IMR-90 (cell line): ENCODE measurements at regions not wholly inside any gene's neighbourhood (a gene's known extent, or its start where the extent isn't known, plus 50 kb on each side); places are given as distances from the start of the nearest gene placed in this dataset.

ENCODE experiments used
- ATAC-seq: fragments of 200-7000 bp; cut with Tn5 transposase; 2 replicates; pipeline ENCODE4 v1.9.1; 2020; ENCODE audit warnings: low read depth, mild to moderate bottlenecking, moderate library complexity
- BruUV-seq: library from RNA; stranded (reverse); fragments of 400-500 nt; replicated peaks from 2 replicates; lab custom pipeline; 2021; lab: Mats Ljungman, UMichigan
- CTCF ChIA-PET: fragments of 300-600 bp; formaldehyde crosslinking; extraction: SDS; loops from one replicate; lab custom pipeline; 2021; ENCODE audit warnings: antibody characterized with exemption; lab: Yijun Ruan, JAX
- POLR2A ChIA-PET: fragments of 300-600 bp; sonication (Branson Sonifier 250); formaldehyde crosslinking; loops from one replicate; lab custom pipeline; 2022; ENCODE audit warnings: antibody characterized with exemption; ENCODE audit not compliant: unreplicated experiment; lab: Charles Lee
- DNase-seq: peaks from one replicate; pipeline ENCODE4 v3.0.0; 2013
- H2AFZ ChIP-seq: replicated peaks from 2 replicates; pipeline ENCODE3; 2013; ENCODE audit warnings: low read length, mild to moderate bottlenecking; ENCODE audit not compliant: poor library complexity
- H2AK5ac ChIP-seq: 2 replicates; pipeline ENCODE4 v1.6.1; 2013; ENCODE audit warnings: low read depth, low read length, inconsistent platforms
- H2AK9ac ChIP-seq: replicated peaks from 2 replicates; pipeline ENCODE3; 2013; ENCODE audit warnings: mild to moderate bottlenecking, low read depth, low read length, moderate library complexity; ENCODE audit not compliant: poor library complexity
- H2BK120ac ChIP-seq: 2 replicates; pipeline ENCODE4 v1.6.1; 2013; ENCODE audit warnings: low read depth, low read length, inconsistent platforms
- H2BK15ac ChIP-seq: 3 replicates; pipeline ENCODE4 v1.6.1; 2013; ENCODE audit warnings: low read depth, low read length, inconsistent platforms
- H2BK20ac ChIP-seq: 2 replicates; pipeline ENCODE4 v1.6.1; 2013; ENCODE audit warnings: low read depth, mild to moderate bottlenecking, inconsistent platforms, low read length, moderate library complexity
- H2BK5ac ChIP-seq: 2 replicates; pipeline ENCODE4 v1.6.1; 2013; ENCODE audit warnings: mild to moderate bottlenecking, low read depth, low read length, inconsistent platforms; ENCODE audit not compliant: poor library complexity, severe bottlenecking
- H3K14ac ChIP-seq: replicated peaks from 2 replicates; pipeline ENCODE4 v1.6.1; 2013; ENCODE audit warnings: low read depth, low read length, inconsistent platforms
- H3K18ac ChIP-seq: 2 replicates; pipeline ENCODE4 v1.6.1; 2013; ENCODE audit warnings: low read depth, low read length, control low read depth
- H3K23ac ChIP-seq: 2 replicates; pipeline ENCODE4 v1.6.1; 2013; ENCODE audit warnings: low read depth, low read length, inconsistent platforms
- H3K27ac ChIP-seq: 2 replicates; pipeline ENCODE4 v1.5.1; 2013; ENCODE audit warnings: mild to moderate bottlenecking, control low read depth, low read length; ENCODE audit not compliant: insufficient read depth
- H3K27me3 ChIP-seq: 2 replicates; pipeline ENCODE4 v1.6.1; 2013; ENCODE audit warnings: low read length; ENCODE audit not compliant: control insufficient read depth, insufficient read depth
- H3K36me3 ChIP-seq: 2 replicates; pipeline ENCODE4 v1.6.1; 2013; ENCODE audit warnings: low read length, mixed read lengths; ENCODE audit not compliant: control insufficient read depth, insufficient read depth
- H3K4ac ChIP-seq: 2 replicates; pipeline ENCODE4 v1.6.1; 2013; ENCODE audit warnings: low read depth, low read length, inconsistent platforms
- H3K4me1 ChIP-seq: 2 replicates; pipeline ENCODE4 v1.6.1; 2013; ENCODE audit warnings: low read length, mixed read lengths; ENCODE audit not compliant: control insufficient read depth, insufficient read depth
- H3K4me2 ChIP-seq: 2 replicates; pipeline ENCODE4 v1.6.1; 2013; ENCODE audit warnings: low read depth, mild to moderate bottlenecking, control low read depth, low read length, moderate library complexity
- H3K4me3 ChIP-seq: 2 replicates; pipeline ENCODE4 v1.5.1; 2013; ENCODE audit warnings: low read depth, mild to moderate bottlenecking, control low read depth, low read length, moderate library complexity; ENCODE audit not compliant: insufficient read depth
- H3K56ac ChIP-seq: 2 replicates; pipeline ENCODE4 v1.6.1; 2013; ENCODE audit warnings: low read length, inconsistent platforms; ENCODE audit not compliant: insufficient read depth; ENCODE audit errors: extremely low read depth
- H3K79me1 ChIP-seq, 2 experiments: 2 replicates each; pipeline ENCODE4 v1.6.1; 2013; ENCODE audit warnings: low read length in 2 of 2, inconsistent platforms in 1 of 2, low read depth in 1 of 2
- H3K9ac ChIP-seq: 2 replicates; pipeline ENCODE4 v1.6.1; 2013; ENCODE audit warnings: low read depth, low read length, control low read depth
- H3K9me1 ChIP-seq: 2 replicates; pipeline ENCODE4 v1.6.1; 2013; ENCODE audit warnings: low read length, inconsistent platforms; ENCODE audit not compliant: insufficient read depth
- H3K9me3 ChIP-seq: 2 replicates; pipeline ENCODE4 v1.6.1; 2013; ENCODE audit warnings: low read length; ENCODE audit not compliant: control insufficient read depth, insufficient read depth
- H4K20me1 ChIP-seq: 2 replicates; pipeline ENCODE4 v1.6.1; 2013; ENCODE audit warnings: low read length, inconsistent platforms; ENCODE audit not compliant: insufficient read depth
- H4K5ac ChIP-seq: 2 replicates; pipeline ENCODE4 v1.6.1; 2013; ENCODE audit warnings: mild to moderate bottlenecking, low read depth, low read length, control low read depth
- H4K8ac ChIP-seq, 2 experiments: 2 replicates each; pipeline ENCODE4 v1.6.1; 2013; ENCODE audit warnings: low read depth in 2 of 2, low read length in 2 of 2, control low read depth in 1 of 2, inconsistent platforms in 1 of 2
- H4K91ac ChIP-seq: 2 replicates; pipeline ENCODE4 v1.6.1; 2013; ENCODE audit warnings: low read depth, low read length, inconsistent platforms; ENCODE audit not compliant: insufficient read depth
- CEBPB ChIP-seq: IDR thresholded peaks from 2 replicates; pipeline ENCODE4 v1.6.1; 2012; ENCODE audit warnings: low read depth, low read length, improper control_type of control experiment
- CTCF ChIP-seq: conservative IDR thresholded peaks from 2 replicates; pipeline ENCODE4 v1.5.1; 2012; ENCODE audit warnings: mild to moderate bottlenecking, low read depth, low read length, improper control_type of control experiment
- MAZ ChIP-seq: IDR thresholded peaks from 2 replicates; pipeline ENCODE4 v1.6.1; 2012; ENCODE audit warnings: low read depth, mild to moderate bottlenecking, low read length, improper control_type of control experiment, moderate library complexity, borderline replicate concordance
- MXI1 ChIP-seq: IDR thresholded peaks from 2 replicates; pipeline ENCODE4 v1.6.1; 2012; ENCODE audit warnings: low read depth, mild to moderate bottlenecking, low read length, moderate library complexity, borderline replicate concordance
- RCOR1 ChIP-seq: IDR thresholded peaks from 2 replicates; pipeline ENCODE4 v1.6.1; 2012; ENCODE audit warnings: mild to moderate bottlenecking, low read length, improper control_type of control experiment; ENCODE audit not compliant: insufficient replicate concordance
- RFX5 ChIP-seq: IDR thresholded peaks from 2 replicates; pipeline ENCODE4 v1.8.0; 2012; ENCODE audit warnings: low read depth, mild to moderate bottlenecking, low read length, moderate library complexity
- WGBS, 2 experiments: methylation state at CpG; one replicate each; pipeline versions ENCODE4 v1.1.5 to v1.1.7; 2013; ENCODE audit warnings: missing lambda C conversion rate in 2 of 2; ENCODE audit not compliant: insufficient read length in 1 of 2; ENCODE audit errors: extremely low coverage in 2 of 2; 5-methylcytosine and 5-hydroxymethylcytosine counted together
- dilution Hi-C: fragments of 300-500 bp; cut with HindIII; formaldehyde crosslinking; loops from one replicate; pipeline ENCODE4 v1.14.3; 2018; ENCODE audit warnings: low sequenced_read_pairs; ENCODE audit not compliant: unreplicated experiment
- in situ Hi-C: fragments of 300-500 bp; cut with MboI; formaldehyde crosslinking; loops from 3 replicates; pipeline ENCODE4 v1.14.3; 2019; ENCODE audit warnings: low sequenced_read_pairs, inconsistent platforms, mixed read lengths
- intact Hi-C: fragments of 100-400 bp; cut with micrococcal nuclease; formaldehyde crosslinking; loops from 2 replicates; pipeline ENCODE4 v1.10.0; 2022

GRCh38 chr7:50872437-50872836, 89.7 kb upstream of the GRB10 start:
- H3K27me3 ChIP-seq: peaks cover 2% of the 10 kb centered on the region; the same call in 1 of the 2 replicates
- H3K23ac ChIP-seq: no peak overlapping the region
- no peaks in the 10 kb centered on the region for H4K20me1 ChIP-seq
- no peak overlapping the region for H3K27ac ChIP-seq
- POLR2A ChIA-PET: no interaction called here
- TF ChIP-seq RCOR1 (no peak), CEBPB (no peak), MAZ (no peak), MXI1 (no peak), CTCF (no peak), RFX5 (no peak)
- intact Hi-C loops (no loop called here), in situ Hi-C loops (no loop called here), dilution Hi-C loops (no loop called here)
- no peaks in the 10 kb centered on the region for H3K79me1 ChIP-seq
- no peak overlapping the region for H2BK120ac ChIP-seq
- DNase-seq (no peak), ATAC-seq (no peak)
- no peak overlapping the region for H4K5ac ChIP-seq
- H3K4me2 ChIP-seq: no peak overlapping the region
- no peak overlapping the region for H3K9ac ChIP-seq
- no TSS peak for BruUV-seq
- CTCF ChIA-PET: interaction anchor here (0.5 kb wide), 1 partner anchor 142 kb away, joined by 3 read pairs; no protein-coding TSS in a partner anchor
- H4K91ac ChIP-seq: no peak overlapping the region
- no peak overlapping the region for H3K14ac ChIP-seq
- H3K56ac ChIP-seq: no peak overlapping the region
- H4K8ac ChIP-seq: no peak overlapping the region
- H3K36me3 ChIP-seq: no peaks in the 10 kb centered on the region
- H2AFZ ChIP-seq: no peak overlapping the region
- no peak overlapping the region for H2BK5ac ChIP-seq
- no peak overlapping the region for H2BK20ac ChIP-seq
- H2AK9ac ChIP-seq: no peak overlapping the region
- H3K4ac ChIP-seq: no peak overlapping the region
- H3K18ac ChIP-seq: no peak overlapping the region
- peaks cover 4% of the 10 kb centered on the region for H3K4me1 ChIP-seq
- H3K4me3 ChIP-seq: no peak overlapping the region
- H2AK5ac ChIP-seq: no peak overlapping the region
- no peak overlapping the region for H2BK15ac ChIP-seq
- WGBS, 2 experiments: no CpG with 5 or more reads among the region's 4 CpGs
- H3K9me1 ChIP-seq: no peaks in the 10 kb centered on the region
- no peaks in the 10 kb centered on the region for H3K9me3 ChIP-seq
